ENCODE measurements at regions not wholly inside any gene's neighbourhood (a gene's known extent, or its start where the extent isn't known, plus 50 kb on each side); places are given as distances from the start of the nearest gene placed in this dataset.

GRCh38 chr11:119975561-119976152 is 162.3 kb downstream of the TRIM29 start:
- Mint-ChIP-seq H3K9me3 (peaks cover 5 to 8% of the 10 kb centered on the region in 2 donors), H3K4me3 (no peak overlapping the region), H3K27ac (no peak overlapping the region), H3K27me3 (peaks cover 28 to 33% of the 10 kb centered on the region in 2 donors), H3K4me1 (no peaks in the 10 kb centered on the region), H3K36me3 (no peaks in the 10 kb centered on the region)
- DNase-seq (no peak), ATAC-seq (replicated peaks) (no peak)

GRCh38 chr11:119974467-119974866 is 163.4 kb downstream of the TRIM29 start:
- Mint-ChIP-seq H3K4me3 (no peak overlapping the region), H3K4me1 (no peaks in the 10 kb centered on the region), H3K27me3 (peaks cover 26 to 33% of the 10 kb centered on the region in 2 donors), H3K27ac (no peak overlapping the region), H3K9me3 (peaks cover 5 to 8% of the 10 kb centered on the region in 2 donors), H3K36me3 (no peaks in the 10 kb centered on the region)
- ATAC-seq (replicated peaks) = no peak
- DNase-seq = no peak

- H3K27ac Mint-ChIP-seq = no peak overlapping the region
- no peaks in the 10 kb centered on the region for H3K4me1 Mint-ChIP-seq
- no peak for ATAC-seq (replicated peaks)
- peaks cover 5 to 8% of the 10 kb centered on the region in 2 donors for H3K9me3 Mint-ChIP-seq
- DNase-seq = no peak
- peaks cover 23 to 33% of the 10 kb centered on the region in 2 donors for H3K27me3 Mint-ChIP-seq
- H3K4me3 Mint-ChIP-seq = no peak overlapping the region
- H3K36me3 Mint-ChIP-seq = no peaks in the 10 kb centered on the region
These were observed 163.9 kb downstream of the TRIM29 start for GRCh38 chr11:119974051-119974450.

GRCh38 chr11:119972281-119972680 is 165.6 kb downstream of the TRIM29 start:
- no peaks in the 10 kb centered on the region for H3K4me1 Mint-ChIP-seq
- H3K36me3 Mint-ChIP-seq = no peaks in the 10 kb centered on the region
- ATAC-seq (replicated peaks) (no peak), DNase-seq (no peak)
- H3K9me3 Mint-ChIP-seq = peaks cover 8 to 12% of the 10 kb centered on the region in 2 donors
- no peak overlapping the region for H3K27ac Mint-ChIP-seq
- peaks cover 20 to 29% of the 10 kb centered on the region in 2 donors for H3K27me3 Mint-ChIP-seq
- no peak overlapping the region for H3K4me3 Mint-ChIP-seq

GRCh38 chr11:119970555-119971304 is 167.2 kb downstream of the TRIM29 start:
- no peak for ATAC-seq (replicated peaks)
- Mint-ChIP-seq H3K27me3 (peaks cover 15 to 22% of the 10 kb centered on the region in 2 donors), H3K36me3 (no peaks in the 10 kb centered on the region), H3K4me1 (no peaks in the 10 kb centered on the region), H3K27ac (no peak overlapping the region), H3K9me3 (peaks cover 8 to 12% of the 10 kb centered on the region in 2 donors), H3K4me3 (no peak overlapping the region)
- DNase-seq = no peak

- H3K4me1 Mint-ChIP-seq = no peaks in the 10 kb centered on the region
- no peak for DNase-seq
- no peak for ATAC-seq (replicated peaks)
- H3K27me3 Mint-ChIP-seq = peaks cover 15 to 21% of the 10 kb centered on the region in 2 donors
- H3K27ac Mint-ChIP-seq = no peak overlapping the region
- peaks cover 3 to 4% of the 10 kb centered on the region in 2 donors for H3K9me3 Mint-ChIP-seq
- peaks cover 0 to 1% of the 10 kb centered on the region in 2 donors for H3K36me3 Mint-ChIP-seq
- H3K4me3 Mint-ChIP-seq = no peak overlapping the region
These were observed 173.5 kb downstream of the TRIM29 start for GRCh38 chr11:119964136-119965025.

GRCh38 chr11:119957951-119958350 is 180.0 kb downstream of the TRIM29 start:
- no peaks in the 10 kb centered on the region for H3K9me3 Mint-ChIP-seq
- no peak overlapping the region for H3K27ac Mint-ChIP-seq
- H3K36me3 Mint-ChIP-seq = no peaks in the 10 kb centered on the region
- no peak overlapping the region for H3K4me3 Mint-ChIP-seq
- H3K27me3 Mint-ChIP-seq = peaks cover 16 to 18% of the 10 kb centered on the region in 2 donors
- ATAC-seq (replicated peaks) (no peak), DNase-seq (no peak)
- H3K4me1 Mint-ChIP-seq = no peaks in the 10 kb centered on the region

- no peaks in the 10 kb centered on the region for H3K9me3 Mint-ChIP-seq
- DNase-seq = no peak
- ATAC-seq (replicated peaks) = no peak
- H3K36me3 Mint-ChIP-seq = no peaks in the 10 kb centered on the region
- no peak overlapping the region for H3K27ac Mint-ChIP-seq
- no peaks in the 10 kb centered on the region for H3K4me1 Mint-ChIP-seq
- H3K27me3 Mint-ChIP-seq = peaks cover 21 to 29% of the 10 kb centered on the region in 2 donors
- no peak overlapping the region for H3K4me3 Mint-ChIP-seq
These were observed 185.5 kb downstream of the TRIM29 start for GRCh38 chr11:119952441-119952840.

GRCh38 chr11:119943298-119943655 is 194.6 kb downstream of the TRIM29 start:
- ATAC-seq (replicated peaks) (no peak), DNase-seq (no peak)
- Mint-ChIP-seq H3K4me3 (no peak overlapping the region), H3K27me3 (peaks cover 25 to 27% of the 10 kb centered on the region in 2 donors), H3K4me1 (no peaks in the 10 kb centered on the region), H3K9me3 (no peaks in the 10 kb centered on the region), H3K36me3 (no peaks in the 10 kb centered on the region), H3K27ac (no peak overlapping the region)

GRCh38 chr11:119942583-119943297 is 195.2 kb downstream of the TRIM29 start:
- peaks cover 23 to 27% of the 10 kb centered on the region in 2 donors for H3K27me3 Mint-ChIP-seq
- no peaks in the 10 kb centered on the region for H3K36me3 Mint-ChIP-seq
- ATAC-seq (replicated peaks) = no peak
- no peak overlapping the region for H3K4me3 Mint-ChIP-seq
- H3K4me1 Mint-ChIP-seq = no peaks in the 10 kb centered on the region
- H3K27ac Mint-ChIP-seq = no peak overlapping the region
- H3K9me3 Mint-ChIP-seq = no peaks in the 10 kb centered on the region
- DNase-seq = no peak

GRCh38 chr11:119941636-119942411 is 196.1 kb downstream of the TRIM29 start:
- H3K4me1 Mint-ChIP-seq = no peaks in the 10 kb centered on the region
- H3K27ac Mint-ChIP-seq = no peak overlapping the region
- no peaks in the 10 kb centered on the region for H3K36me3 Mint-ChIP-seq
- peaks cover 22 to 28% of the 10 kb centered on the region in 2 donors for H3K27me3 Mint-ChIP-seq
- ATAC-seq (replicated peaks) (no peak), DNase-seq (no peak)
- H3K9me3 Mint-ChIP-seq = no peaks in the 10 kb centered on the region
- H3K4me3 Mint-ChIP-seq = no peak overlapping the region

- Mint-ChIP-seq H3K36me3 (no peaks in the 10 kb centered on the region), H3K27me3 (peaks cover 29 to 34% of the 10 kb centered on the region in 2 donors), H3K4me1 (no peaks in the 10 kb centered on the region), H3K4me3 (no peak overlapping the region), H3K9me3 (no peaks in the 10 kb centered on the region), H3K27ac (no peak overlapping the region)
- DNase-seq (no peak), ATAC-seq (replicated peaks) (no peak)
These were observed 196.7 kb downstream of the TRIM29 start for GRCh38 chr11:119941171-119941570.

- H3K4me3 Mint-ChIP-seq = no peak overlapping the region
- H3K27me3 Mint-ChIP-seq = peaks cover 29 to 34% of the 10 kb centered on the region in 2 donors
- H3K27ac Mint-ChIP-seq = no peak overlapping the region
- no peaks in the 10 kb centered on the region for H3K4me1 Mint-ChIP-seq
- H3K9me3 Mint-ChIP-seq = no peaks in the 10 kb centered on the region
- no peak for DNase-seq
- ATAC-seq (replicated peaks) = no peak
- H3K36me3 Mint-ChIP-seq = no peaks in the 10 kb centered on the region
These were observed 197.4 kb downstream of the TRIM29 start for GRCh38 chr11:119940401-119940976.
